Fibroblast of skin of right quadriceps (primary cell): ENCODE measurements at regions not wholly inside any gene's neighbourhood (a gene's known extent, or its start where the extent isn't known, plus 50 kb on each side); places are given as distances from the start of the nearest gene placed in this dataset.
"Not testable (repeated sequence)": the region's sequence is repeated elsewhere in the genome, so short reads cannot be mapped to it uniquely, and the experiment has no call there.

Source experiments
- DNase-seq: peaks from one replicate; pipeline ENCODE4 v3.0.0-alpha.2; 2013

GRCh38 chr6:85936916-85937315 is 294.2 kb upstream of the SYNCRIP start:
- no peak for DNase-seq

GRCh38 chr6:85923013-85923430 is 280.3 kb upstream of the SYNCRIP start:
- peak; percentile 10 for DNase-seq

- DNase-seq: no peak
Observed at GRCh38 chr6:85920782-85921181, 278.1 kb upstream of the SYNCRIP start.

GRCh38 chr6:85917522-85917921 is 274.8 kb upstream of the SYNCRIP start:
- no peak for DNase-seq

- no peak for DNase-seq
Observed at GRCh38 chr6:85913001-85913400, 270.3 kb upstream of the SYNCRIP start.

GRCh38 chr6:85912582-85912981 is 269.9 kb upstream of the SYNCRIP start:
- no peak for DNase-seq

GRCh38 chr6:85911067-85911466 is 268.4 kb upstream of the SYNCRIP start:
- DNase-seq: no peak

GRCh38 chr6:85908120-85908519 is 265.4 kb upstream of the SYNCRIP start:
- not testable (repeated sequence) for DNase-seq

- DNase-seq: no peak
Observed at GRCh38 chr6:85892346-85892745, 249.7 kb upstream of the SYNCRIP start.

- DNase-seq: no peak
Observed at GRCh38 chr6:85887461-85887860, 244.8 kb upstream of the SYNCRIP start.

- DNase-seq: no peak
Observed at GRCh38 chr6:85868685-85869084, 226.0 kb upstream of the SYNCRIP start.

- no peak for DNase-seq
Observed at GRCh38 chr6:85867595-85867994, 224.9 kb upstream of the SYNCRIP start.

- no peak for DNase-seq
Observed at GRCh38 chr6:85866758-85867401, 224.2 kb upstream of the SYNCRIP start.

- DNase-seq: peak; percentile 5
Observed at GRCh38 chr6:85866370-85866730, 223.7 kb upstream of the SYNCRIP start.

- peak; percentile 41 for DNase-seq
Observed at GRCh38 chr6:85865420-85866369, 223.0 kb upstream of the SYNCRIP start.

GRCh38 chr6:85864453-85865401 is 222.0 kb upstream of the SYNCRIP start:
- peak; percentile 3 for DNase-seq

- DNase-seq: no peak
Observed at GRCh38 chr6:85856235-85856634, 213.5 kb upstream of the SYNCRIP start.

GRCh38 chr6:85838351-85839119 is 195.8 kb upstream of the SYNCRIP start:
- not testable (repeated sequence) for DNase-seq

- DNase-seq: no peak
Observed at GRCh38 chr6:85828973-85829372, 186.3 kb upstream of the SYNCRIP start.

GRCh38 chr6:85826997-85827396 is 184.3 kb upstream of the SYNCRIP start:
- no peak for DNase-seq

- no peak for DNase-seq
Observed at GRCh38 chr6:85824329-85824728, 181.6 kb upstream of the SYNCRIP start.

GRCh38 chr6:85810558-85810957 is 167.9 kb upstream of the SYNCRIP start:
- DNase-seq: no peak
